ENCODE measurements at regions not wholly inside any gene's neighbourhood (a gene's known extent, or its start where the extent isn't known, plus 50 kb on each side); places are given as distances from the start of the nearest gene placed in this dataset.
"Not testable (repeated sequence)": the region's sequence is repeated elsewhere in the genome, so short reads cannot be mapped to it uniquely, and the experiment has no call there.

- no peak for DNase-seq (ENCODE audit: low read depth)
Observed at GRCh38 chr3:176078906-176079305, 1118.4 kb downstream of the TBL1XR1 start.

GRCh38 chr3:176075491-176075890 lies 1121.8 kb downstream of the TBL1XR1 start:
- no peak for DNase-seq (ENCODE audit: low read depth)

- no peak for DNase-seq (ENCODE audit: low read depth)
Observed at GRCh38 chr3:176075046-176075445, 1122.2 kb downstream of the TBL1XR1 start.

- DNase-seq (ENCODE audit: low read depth), result no peak
Observed at GRCh38 chr3:176074096-176074495, 1123.2 kb downstream of the TBL1XR1 start.

- no peak for DNase-seq (ENCODE audit: low read depth)
Observed at GRCh38 chr3:176071943-176072342, 1125.3 kb downstream of the TBL1XR1 start.

GRCh38 chr3:176068750-176069149 lies 1128.5 kb downstream of the TBL1XR1 start:
- no peak for DNase-seq (ENCODE audit: low read depth)

- DNase-seq (ENCODE audit: low read depth), result no peak
Observed at GRCh38 chr3:176058856-176059255, 1138.4 kb downstream of the TBL1XR1 start.

GRCh38 chr3:176055836-176056235 lies 1141.4 kb downstream of the TBL1XR1 start:
- DNase-seq (ENCODE audit: low read depth), result no peak

GRCh38 chr3:176051766-176052165 lies 1145.5 kb downstream of the TBL1XR1 start:
- no peak for DNase-seq (ENCODE audit: low read depth)

GRCh38 chr3:176046703-176047102 lies 1150.6 kb downstream of the TBL1XR1 start:
- no peak for DNase-seq (ENCODE audit: low read depth)

- no peak for DNase-seq (ENCODE audit: low read depth)
Observed at GRCh38 chr3:176041812-176042211, 1155.5 kb downstream of the TBL1XR1 start.

- DNase-seq (ENCODE audit: low read depth), result no peak
Observed at GRCh38 chr3:176041185-176041584, 1156.1 kb downstream of the TBL1XR1 start.

GRCh38 chr3:176037636-176038035 lies 1159.6 kb downstream of the TBL1XR1 start:
- no peak for DNase-seq (ENCODE audit: low read depth)

GRCh38 chr3:176032043-176032442 lies 1165.2 kb downstream of the TBL1XR1 start:
- no peak for DNase-seq (ENCODE audit: low read depth)

GRCh38 chr3:176016203-176016602 lies 1157.1 kb downstream of the NAALADL2 start:
- DNase-seq (ENCODE audit: low read depth), result not testable (repeated sequence)

- not testable (repeated sequence) for DNase-seq (ENCODE audit: low read depth)
Observed at GRCh38 chr3:176015228-176015627, 1156.1 kb downstream of the NAALADL2 start.

- no peak for DNase-seq (ENCODE audit: low read depth)
Observed at GRCh38 chr3:176009256-176009655, 1150.1 kb downstream of the NAALADL2 start.

- DNase-seq (ENCODE audit: low read depth), result no peak
Observed at GRCh38 chr3:176005564-176005963, 1146.4 kb downstream of the NAALADL2 start.

GRCh38 chr3:175989161-175989560 lies 1130.0 kb downstream of the NAALADL2 start:
- DNase-seq (ENCODE audit: low read depth), result no peak

GRCh38 chr3:175988401-175988800 lies 1129.3 kb downstream of the NAALADL2 start:
- peak; percentile 3 for DNase-seq (ENCODE audit: low read depth)

GRCh38 chr3:175985781-175986180 lies 1126.6 kb downstream of the NAALADL2 start:
- DNase-seq (ENCODE audit: low read depth), result no peak

GRCh38 chr3:175983379-175983778 lies 1124.2 kb downstream of the NAALADL2 start:
- DNase-seq (ENCODE audit: low read depth), result peak; percentile 28

GRCh38 chr3:175980486-175981090 lies 1121.5 kb downstream of the NAALADL2 start:
- no peak for DNase-seq (ENCODE audit: low read depth)

Measured in LHCN-M2 (cell line).